22Rv1 (cell line): ENCODE measurements at regions not wholly inside any gene's neighbourhood (a gene's known extent, or its start where the extent isn't known, plus 50 kb on each side); places are given as distances from the start of the nearest gene placed in this dataset.

ENCODE experiments used
- CTCF ChIP-seq: fragments of 450-650 bp; IDR thresholded peaks from 2 replicates; pipeline ENCODE4 v1.5.1; 2017; ENCODE audit warnings: mild to moderate bottlenecking
- ZFX ChIP-seq: fragments of 450-650 bp; IDR thresholded peaks from 2 replicates; pipeline ENCODE4 v1.6.1; 2017; ENCODE audit warnings: antibody characterized with exemption, borderline replicate concordance

- TF ChIP-seq CTCF (no peak), ZFX (no peak)
Observed at GRCh38 chrX:100120956-100121355, 289.1 kb downstream of the PCDH19 start.
